Chondrocyte (in vitro differentiated cells): ENCODE measurements at regions not wholly inside any gene's neighbourhood (a gene's known extent, or its start where the extent isn't known, plus 50 kb on each side); places are given as distances from the start of the nearest gene placed in this dataset.
"Not testable (repeated sequence)": the region's sequence is repeated elsewhere in the genome, so short reads cannot be mapped to it uniquely, and the experiment has no call there.

Source experiments
- DNase-seq: peaks from one replicate; pipeline ENCODE4 v3.0.0; 2021; ENCODE audit warnings: mixed read lengths, low spot score
- H3K27ac Mint-ChIP-seq: one replicate; pipeline ENCODE4 v1.8.0; 2021; ENCODE audit warnings: mild to moderate bottlenecking, moderate library complexity, mixed read lengths; ENCODE audit not compliant: unreplicated experiment
- H3K27me3 Mint-ChIP-seq: 2 replicates; pipeline ENCODE4 v1.8.0; 2021; ENCODE audit warnings: low read depth, mixed read lengths
- H3K36me3 Mint-ChIP-seq: 2 replicates; pipeline ENCODE4 v1.8.0; 2021; ENCODE audit warnings: low read depth, mixed read lengths
- H3K4me1 Mint-ChIP-seq: 2 replicates; pipeline ENCODE4 v1.8.0; 2021; ENCODE audit warnings: low read depth, mild to moderate bottlenecking, mixed read lengths
- H3K4me3 Mint-ChIP-seq: one replicate; pipeline ENCODE4 v1.8.0; 2021; ENCODE audit warnings: mild to moderate bottlenecking, moderate library complexity, mixed read lengths; ENCODE audit not compliant: unreplicated experiment
- H3K9me3 Mint-ChIP-seq: 2 replicates; pipeline ENCODE4 v1.8.0; 2021; ENCODE audit warnings: low read depth, mixed read lengths
- CTCF ChIP-seq: fragments of 200-600 bp; sonication (generic); IDR thresholded peaks from 2 replicates; pipeline ENCODE4 v1.5.0; 2021; ENCODE audit warnings: antibody characterized with exemption, mild to moderate bottlenecking, moderate library complexity

- Mint-ChIP-seq H3K9me3 (peaks cover 6% of the 10 kb centered on the region), H3K27ac (no peak overlapping the region), H3K27me3 (no peaks in the 10 kb centered on the region), H3K36me3 (no peaks in the 10 kb centered on the region), H3K4me1 (peaks cover 37% of the 10 kb centered on the region), H3K4me3 (no peak overlapping the region)
- TF ChIP-seq CTCF, result no peak
- no peak for DNase-seq
Measured at GRCh38 chr15:100730655-100731266, 128.4 kb downstream of the ASB7 start.

- Mint-ChIP-seq H3K36me3 (no peaks in the 10 kb centered on the region), H3K27ac (no peak overlapping the region), H3K4me3 (no peak overlapping the region), H3K4me1 (peaks cover 29% of the 10 kb centered on the region), H3K27me3 (no peaks in the 10 kb centered on the region), H3K9me3 (peaks cover 6% of the 10 kb centered on the region)
- TF ChIP-seq CTCF, result no peak
- no peak for DNase-seq
Measured at GRCh38 chr15:100731267-100732152, 129.1 kb downstream of the ASB7 start.

- no peak overlapping the region for H3K4me3 Mint-ChIP-seq
- no peaks in the 10 kb centered on the region for H3K27me3 Mint-ChIP-seq
- no peak for DNase-seq
- H3K4me1 Mint-ChIP-seq, result peaks cover 22% of the 10 kb centered on the region
- no peak for TF ChIP-seq CTCF
- no peak overlapping the region for H3K27ac Mint-ChIP-seq
- no peaks in the 10 kb centered on the region for H3K36me3 Mint-ChIP-seq
- peaks cover 6% of the 10 kb centered on the region for H3K9me3 Mint-ChIP-seq
Measured at GRCh38 chr15:100732211-100733055, 130.0 kb downstream of the ASB7 start.

GRCh38 chr15:100733101-100733842, 130.9 kb downstream of the ASB7 start:
- no peak for DNase-seq

GRCh38 chr15:100733843-100734185, 131.4 kb downstream of the ASB7 start:
- H3K27me3 Mint-ChIP-seq, H3K4me3 Mint-ChIP-seq, DNase-seq, H3K27ac Mint-ChIP-seq, H3K9me3 Mint-ChIP-seq, H3K36me3 Mint-ChIP-seq: not testable (repeated sequence)
- H3K4me1 Mint-ChIP-seq, result peaks cover 19% of the 10 kb centered on the region

More at GRCh38 chr15:100733101-100733842, 130.9 kb downstream of the ASB7 start:
- H3K36me3 Mint-ChIP-seq, result no peaks in the 10 kb centered on the region
- no peaks in the 10 kb centered on the region for H3K27me3 Mint-ChIP-seq
- peaks cover 19% of the 10 kb centered on the region for H3K4me1 Mint-ChIP-seq
- H3K27ac Mint-ChIP-seq, result no peak overlapping the region
- no peak for TF ChIP-seq CTCF
- peaks cover 6% of the 10 kb centered on the region for H3K9me3 Mint-ChIP-seq
- H3K4me3 Mint-ChIP-seq, result no peak overlapping the region
